ENCODE measurements at regions not wholly inside any gene's neighbourhood (a gene's known extent, or its start where the extent isn't known, plus 50 kb on each side); places are given as distances from the start of the nearest gene placed in this dataset.

DNA sequence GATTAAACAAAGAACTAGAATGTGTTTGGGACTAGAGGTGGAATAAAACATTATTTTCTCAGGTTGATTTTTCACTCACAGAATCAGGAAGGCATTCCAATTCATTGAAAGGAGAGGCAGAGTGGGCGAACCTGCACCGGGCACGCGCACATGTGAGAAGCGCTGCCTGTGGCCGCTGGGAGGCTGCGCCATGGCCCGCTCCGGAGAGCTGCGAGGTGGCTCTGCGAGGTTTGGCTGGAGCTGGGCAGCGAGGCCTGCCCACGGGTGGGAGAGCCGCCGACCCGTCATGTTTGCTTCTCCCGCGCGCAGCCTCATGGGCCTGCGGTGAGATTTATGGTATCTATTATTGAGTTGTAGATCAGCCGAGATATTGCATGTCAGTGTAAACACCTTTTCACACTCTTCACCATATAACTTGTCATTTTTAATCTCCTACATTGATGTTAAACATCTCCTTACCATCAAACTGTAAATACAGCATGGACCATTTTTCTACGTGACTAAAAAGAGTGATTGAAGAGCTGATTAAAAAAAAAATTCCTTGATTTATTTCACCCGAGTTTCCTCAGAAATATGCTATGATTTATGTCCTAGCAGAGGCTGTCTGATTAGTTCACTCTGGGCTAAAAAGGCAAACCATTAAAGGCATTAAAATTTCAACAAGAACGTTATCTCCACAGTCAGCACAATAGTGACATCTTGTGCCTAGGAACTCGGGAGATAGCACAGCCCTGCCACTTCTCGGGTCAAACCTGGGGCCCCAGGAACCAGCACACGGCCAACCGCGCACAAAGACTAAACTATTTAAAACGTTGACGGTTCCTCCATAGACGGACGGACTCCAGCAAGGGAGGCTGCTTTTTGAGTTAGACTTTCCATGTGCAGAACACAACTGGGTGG, 96.6 kb upstream of the RNF32 start:
- DNase-seq (ENCODE audit: low read depth in 2 of 2) = no peak
- H3K4me2 ChIP-seq (ENCODE audit: extremely low read depth, insufficient read depth, low read length) = no peak overlapping the region
- no peaks in the 10 kb centered on the region for H3K4me1 ChIP-seq (ENCODE audit: control insufficient read depth, extremely low read depth, insufficient read depth, low read length)
- H3K79me2 ChIP-seq (ENCODE audit: control insufficient read depth, insufficient read depth, low read length) = no peaks in the 10 kb centered on the region
- no peaks in the 10 kb centered on the region for H3K36me3 ChIP-seq (ENCODE audit: control insufficient read depth, insufficient read depth, low read length)
- H2AFZ ChIP-seq (ENCODE audit: low read length) = no peak overlapping the region
- H3K9ac ChIP-seq (ENCODE audit: insufficient read depth, low read length) = no peak overlapping the region
- H3K27me3 ChIP-seq (ENCODE audit: control insufficient read depth, insufficient read depth, low read length) = no peaks in the 10 kb centered on the region
- H3K4me3 ChIP-seq (replicated peaks in 1 of 4; ENCODE audit: control extremely low read depth in 1 of 4, insufficient read depth in 1 of 4, low read depth in 3 of 4, low read length in 4 of 4) = no peak overlapping the region
- H3K9me3 ChIP-seq (ENCODE audit: control insufficient read depth, insufficient read depth, low read depth, low read length) = no peaks in the 10 kb centered on the region
- no peak overlapping the region for H3K27ac ChIP-seq (ENCODE audit: insufficient read depth, low read length)
- no peak for TF ChIP-seq EZH2 (IDR thresholded peaks at IDR 0.05; ENCODE audit: low read length, missing control alignments)
- TF ChIP-seq, protein P1, sequence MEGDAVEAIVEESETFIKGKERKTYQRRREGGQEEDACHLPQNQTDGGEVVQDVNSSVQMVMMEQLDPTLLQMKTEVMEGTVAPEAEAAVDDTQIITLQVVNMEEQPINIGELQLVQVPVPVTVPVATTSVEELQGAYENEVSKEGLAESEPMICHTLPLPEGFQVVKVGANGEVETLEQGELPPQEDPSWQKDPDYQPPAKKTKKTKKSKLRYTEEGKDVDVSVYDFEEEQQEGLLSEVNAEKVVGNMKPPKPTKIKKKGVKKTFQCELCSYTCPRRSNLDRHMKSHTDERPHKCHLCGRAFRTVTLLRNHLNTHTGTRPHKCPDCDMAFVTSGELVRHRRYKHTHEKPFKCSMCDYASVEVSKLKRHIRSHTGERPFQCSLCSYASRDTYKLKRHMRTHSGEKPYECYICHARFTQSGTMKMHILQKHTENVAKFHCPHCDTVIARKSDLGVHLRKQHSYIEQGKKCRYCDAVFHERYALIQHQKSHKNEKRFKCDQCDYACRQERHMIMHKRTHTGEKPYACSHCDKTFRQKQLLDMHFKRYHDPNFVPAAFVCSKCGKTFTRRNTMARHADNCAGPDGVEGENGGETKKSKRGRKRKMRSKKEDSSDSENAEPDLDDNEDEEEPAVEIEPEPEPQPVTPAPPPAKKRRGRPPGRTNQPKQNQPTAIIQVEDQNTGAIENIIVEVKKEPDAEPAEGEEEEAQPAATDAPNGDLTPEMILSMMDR (conservative IDR thresholded peaks at IDR 0.05 in 1 of 2, IDR thresholded peaks at IDR 0.05 in 1 of 2; ENCODE audit: low read depth in 1 of 2, low read length in 2 of 2) = no peak
- no peaks in the 10 kb centered on the region for H4K20me1 ChIP-seq (ENCODE audit: control insufficient read depth, extremely low read depth, insufficient read depth, low read length)

DNA sequence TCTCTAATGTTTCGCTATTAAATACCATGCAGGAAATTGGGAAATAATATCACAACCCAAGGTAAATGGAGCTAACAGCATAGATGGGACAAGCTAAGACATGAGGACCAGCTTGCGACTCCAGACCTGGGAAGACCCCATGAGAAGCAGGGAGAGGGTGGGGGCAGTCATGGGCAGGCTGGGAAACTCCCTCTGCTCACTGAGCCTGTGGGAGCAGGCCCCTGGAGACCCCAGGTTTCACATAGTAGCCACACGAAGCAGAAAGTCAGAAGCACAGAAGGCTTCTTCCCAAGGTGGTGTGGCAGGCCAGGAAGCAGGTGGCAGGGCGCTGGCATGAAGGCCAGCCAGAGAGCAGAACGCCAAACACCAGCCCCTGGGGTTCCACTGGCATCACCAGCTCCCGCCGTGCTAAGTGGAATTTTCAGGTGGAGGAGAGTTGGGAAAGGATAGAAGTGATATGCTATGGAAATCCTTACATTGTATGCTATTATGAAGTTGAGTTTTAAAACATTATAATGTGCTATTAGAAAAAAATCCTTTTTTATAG, 99.9 kb upstream of the RNF32 start:
- H3K36me3 ChIP-seq (ENCODE audit: control insufficient read depth, insufficient read depth, low read length) = no peaks in the 10 kb centered on the region
- H3K27me3 ChIP-seq (ENCODE audit: control insufficient read depth, insufficient read depth, low read length) = no peaks in the 10 kb centered on the region
- H2AFZ ChIP-seq (ENCODE audit: low read length) = no peak overlapping the region
- H3K79me2 ChIP-seq (ENCODE audit: control insufficient read depth, insufficient read depth, low read length) = no peaks in the 10 kb centered on the region
- no peaks in the 10 kb centered on the region for H3K9me3 ChIP-seq (ENCODE audit: control insufficient read depth, insufficient read depth, low read depth, low read length)
- no peak overlapping the region for H3K9ac ChIP-seq (ENCODE audit: insufficient read depth, low read length)
- TF ChIP-seq, protein P1 (conservative IDR thresholded peaks at IDR 0.05 in 1 of 2, IDR thresholded peaks at IDR 0.05 in 1 of 2; ENCODE audit: low read depth in 1 of 2, low read length in 2 of 2) = no peak
- no peak for TF ChIP-seq EZH2 (IDR thresholded peaks at IDR 0.05; ENCODE audit: low read length, missing control alignments)
- no peaks in the 10 kb centered on the region for H4K20me1 ChIP-seq (ENCODE audit: control insufficient read depth, extremely low read depth, insufficient read depth, low read length)
- no peaks in the 10 kb centered on the region for H3K4me1 ChIP-seq (ENCODE audit: control insufficient read depth, extremely low read depth, insufficient read depth, low read length)
- no peak overlapping the region for H3K4me2 ChIP-seq (ENCODE audit: extremely low read depth, insufficient read depth, low read length)
- no peak overlapping the region for H3K4me3 ChIP-seq (replicated peaks in 1 of 4; ENCODE audit: control extremely low read depth in 1 of 4, insufficient read depth in 1 of 4, low read depth in 3 of 4, low read length in 4 of 4)
- no peak for DNase-seq (ENCODE audit: low read depth in 2 of 2)
- no peak overlapping the region for H3K27ac ChIP-seq (ENCODE audit: insufficient read depth, low read length)

DNA sequence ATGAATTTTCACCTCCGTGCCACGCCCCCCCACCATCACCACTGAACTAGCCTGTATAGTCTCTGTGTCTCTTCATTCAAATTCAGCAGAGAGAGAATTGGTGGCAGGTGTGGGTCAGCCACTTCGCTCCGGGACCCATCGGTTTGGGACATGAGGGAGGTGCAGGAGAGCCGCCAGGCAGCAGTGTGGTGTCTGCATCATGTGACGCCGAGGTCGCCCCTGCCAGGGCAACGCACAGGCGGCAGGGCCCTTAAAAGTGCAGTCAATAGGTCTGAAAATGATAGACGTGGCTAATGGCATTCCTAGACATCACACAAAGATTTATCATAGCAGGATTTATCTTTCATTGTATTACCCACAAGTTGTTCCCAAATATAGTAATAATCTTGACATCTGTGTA, 100.6 kb upstream of the RNF32 start:
- Histone ChIP-seq H3K79me2 (ENCODE audit: control insufficient read depth, insufficient read depth, low read length) (no peaks in the 10 kb centered on the region), H2AFZ (ENCODE audit: low read length) (no peak overlapping the region), H3K4me2 (ENCODE audit: extremely low read depth, insufficient read depth, low read length) (no peak overlapping the region), H3K27me3 (ENCODE audit: control insufficient read depth, insufficient read depth, low read length) (no peaks in the 10 kb centered on the region), H3K27ac (ENCODE audit: insufficient read depth, low read length) (no peak overlapping the region), H3K4me3 (replicated peaks in 1 of 4; ENCODE audit: control extremely low read depth in 1 of 4, insufficient read depth in 1 of 4, low read depth in 3 of 4, low read length in 4 of 4) (no peak overlapping the region), H4K20me1 (ENCODE audit: control insufficient read depth, extremely low read depth, insufficient read depth, low read length) (no peaks in the 10 kb centered on the region), H3K36me3 (ENCODE audit: control insufficient read depth, insufficient read depth, low read length) (no peaks in the 10 kb centered on the region), H3K9me3 (ENCODE audit: control insufficient read depth, insufficient read depth, low read depth, low read length) (no peaks in the 10 kb centered on the region), H3K9ac (ENCODE audit: insufficient read depth, low read length) (no peak overlapping the region), H3K4me1 (ENCODE audit: control insufficient read depth, extremely low read depth, insufficient read depth, low read length) (no peaks in the 10 kb centered on the region)
- no peak for DNase-seq (ENCODE audit: low read depth in 2 of 2)
- TF ChIP-seq EZH2 (IDR thresholded peaks at IDR 0.05; ENCODE audit: low read length, missing control alignments) = no peak
- TF ChIP-seq, protein P1 (conservative IDR thresholded peaks at IDR 0.05 in 1 of 2, IDR thresholded peaks at IDR 0.05 in 1 of 2; ENCODE audit: low read depth in 1 of 2, low read length in 2 of 2) = no peak
